AG08396 (cell line): ENCODE measurements at regions not wholly inside any gene's neighbourhood (a gene's known extent, or its start where the extent isn't known, plus 50 kb on each side); places are given as distances from the start of the nearest gene placed in this dataset.

Experiments
- DNase-seq: peaks from one replicate; pipeline ENCODE4 v3.0.0; 2012; ENCODE audit warnings: low spot score, mixed read lengths

DNA sequence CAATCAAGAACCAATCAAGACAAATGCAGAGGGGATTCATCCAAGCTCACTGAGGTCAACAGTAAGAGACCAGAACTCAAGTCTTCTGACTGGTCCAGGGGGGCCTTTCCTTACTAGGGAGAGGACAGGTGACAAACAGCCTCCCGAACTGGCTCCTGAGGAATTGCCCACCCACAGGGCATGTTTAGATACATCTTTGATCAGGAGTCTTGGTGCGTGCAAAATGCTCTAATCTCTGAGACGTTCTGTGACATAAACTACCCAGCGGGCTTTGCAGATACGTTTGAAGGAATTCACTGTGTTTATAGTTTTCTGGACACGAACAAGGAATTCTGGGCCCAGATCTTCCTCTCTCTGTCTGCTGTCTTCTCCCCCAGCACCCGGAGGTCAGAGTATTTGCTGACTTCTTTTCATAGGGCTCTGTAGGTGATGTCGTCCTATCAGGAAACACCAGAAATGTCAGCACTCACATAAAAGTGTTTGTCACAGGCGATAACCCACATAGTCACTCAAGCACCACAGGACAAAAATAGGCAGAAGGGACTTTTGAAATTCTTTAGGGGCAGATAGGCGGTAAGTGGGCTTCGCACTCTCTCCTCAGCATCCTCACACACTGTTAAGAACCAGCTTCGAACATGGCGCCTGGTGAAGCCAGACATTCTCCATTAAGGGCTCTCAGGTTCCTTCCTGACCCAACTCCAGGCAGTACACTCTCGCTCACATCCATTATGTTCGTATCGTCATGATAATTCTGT is 349.0 kb downstream of the CYRIA start:
- no peak for DNase-seq

DNA sequence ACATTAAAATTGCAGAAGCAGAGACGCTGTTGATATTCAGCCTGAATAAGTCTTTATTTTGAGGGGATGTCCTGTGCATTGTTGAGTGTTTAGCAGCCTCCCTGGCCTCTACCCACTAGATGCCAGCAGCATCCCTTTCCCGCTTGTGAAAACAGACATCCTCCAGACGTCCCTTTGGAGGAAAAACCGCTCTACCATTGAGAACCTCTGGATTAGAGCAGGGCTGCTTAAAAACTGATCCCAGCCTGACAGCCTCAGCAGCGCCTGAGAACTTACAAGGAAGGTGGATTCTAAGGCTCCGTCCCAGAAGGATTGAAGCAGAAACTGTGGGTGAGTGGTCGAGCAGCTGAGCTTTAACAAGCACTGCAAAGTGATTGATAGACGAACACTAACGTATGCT is 349.7 kb downstream of the CYRIA start:
- DNase-seq = no peak

DNA sequence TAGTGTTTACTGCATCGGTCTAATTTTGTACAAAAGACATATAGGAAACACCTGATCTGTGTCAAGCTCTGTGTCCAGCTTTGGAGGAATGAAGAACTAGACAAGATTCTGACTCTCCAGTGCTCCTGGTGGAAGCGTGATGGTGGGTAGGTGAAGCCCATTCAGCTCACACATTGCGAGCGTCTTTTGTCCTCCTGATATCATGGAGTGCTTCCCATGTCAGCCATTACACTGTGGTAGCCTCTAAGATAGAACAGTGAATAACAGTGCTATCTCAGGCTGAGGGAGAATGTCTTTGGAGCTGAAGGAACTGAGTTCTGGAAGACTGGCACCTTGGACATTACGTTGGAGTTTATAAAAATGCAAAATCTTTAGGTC is 350.2 kb downstream of the CYRIA start:
- no peak for DNase-seq

DNA sequence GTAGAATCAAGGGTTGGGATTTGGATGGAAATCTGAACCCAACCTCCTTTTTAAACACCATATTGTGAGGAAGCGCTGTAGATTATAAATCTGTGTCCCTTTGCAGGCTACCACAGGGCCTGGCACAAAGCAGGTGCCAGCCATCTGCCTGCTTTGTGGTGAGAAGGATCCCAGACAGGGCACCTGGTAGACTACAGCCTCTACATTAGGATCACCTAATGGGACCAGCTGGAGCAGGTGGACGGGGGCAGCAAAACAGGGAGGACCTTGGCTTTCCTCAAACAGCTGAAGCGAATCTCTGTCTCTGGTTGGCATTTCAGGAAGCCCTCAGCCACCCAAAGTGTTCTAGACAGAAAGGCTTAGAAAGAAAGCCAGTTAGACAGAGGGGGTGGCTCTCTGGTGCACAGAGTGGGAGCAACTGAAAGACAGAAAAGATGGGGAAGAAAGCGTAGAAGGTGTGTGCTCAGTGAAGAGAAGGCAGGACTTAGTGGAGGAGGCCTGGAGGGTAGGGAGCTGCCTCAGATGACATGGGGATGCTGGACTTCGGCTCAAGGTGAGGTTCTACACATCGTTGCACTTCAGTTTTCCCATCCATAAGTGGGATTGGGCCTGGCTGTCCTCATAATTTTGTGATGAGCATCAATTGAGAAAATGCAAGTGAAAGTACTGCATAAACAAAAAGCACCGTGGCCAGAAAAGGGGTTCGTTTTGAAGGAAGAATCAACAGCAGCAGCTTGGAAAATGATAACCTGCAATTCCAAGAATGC is 350.8 kb downstream of the CYRIA start:
- DNase-seq = no peak

DNA sequence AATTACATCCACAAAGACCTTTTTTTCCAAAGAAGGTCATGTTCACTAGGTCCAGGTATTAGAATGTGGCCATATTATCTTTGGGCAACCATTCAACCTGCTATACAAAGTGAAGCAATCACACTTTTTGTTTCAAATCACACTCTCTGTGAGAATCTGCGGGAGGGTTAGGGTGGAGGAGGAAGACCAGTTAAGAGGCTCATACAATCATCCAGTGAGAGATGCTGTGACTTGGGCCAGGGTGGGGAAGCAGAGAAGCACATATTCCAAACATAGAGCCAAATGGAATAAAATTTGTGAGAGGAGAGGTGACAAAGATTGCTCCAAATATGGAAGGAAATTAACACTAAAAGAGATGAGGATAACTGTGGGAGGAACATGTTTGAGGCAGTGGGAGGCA is 351.6 kb downstream of the CYRIA start:
- DNase-seq = no peak

DNA sequence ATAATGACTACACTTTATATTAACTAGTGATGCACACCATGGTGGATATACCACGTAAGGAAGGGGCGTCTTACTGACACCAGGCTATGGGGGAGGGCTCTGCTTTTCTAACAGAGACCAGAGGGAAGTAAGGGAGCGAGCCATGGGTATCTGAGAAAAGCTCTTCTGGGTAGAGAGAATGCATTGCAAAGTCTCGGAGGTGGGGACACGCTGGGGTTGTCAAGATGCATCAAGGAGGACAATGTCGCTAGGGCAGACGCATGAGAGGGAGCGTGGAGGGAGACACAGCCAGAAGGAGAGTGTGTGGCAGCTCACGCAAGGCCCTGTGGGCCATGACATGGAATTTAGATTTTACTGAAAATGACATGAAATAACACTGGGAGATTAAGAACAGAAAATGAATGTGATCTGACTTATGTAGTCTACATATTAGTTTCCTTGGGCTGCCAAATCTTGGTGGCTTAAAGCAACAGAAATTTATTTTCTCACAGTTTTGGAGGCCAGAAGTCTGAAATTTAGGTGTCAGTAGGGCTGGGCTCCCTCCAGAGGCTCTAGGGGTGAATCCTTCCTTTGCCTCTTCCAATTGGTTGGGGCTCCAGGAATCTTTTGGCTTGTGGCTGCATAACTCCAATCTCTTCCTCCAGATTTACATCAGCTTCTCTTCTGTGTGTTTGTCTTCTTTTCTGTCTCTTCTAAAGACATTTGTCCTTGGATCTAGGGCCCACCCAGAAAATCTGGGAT is 352.2 kb downstream of the CYRIA start:
- no peak for DNase-seq

DNA sequence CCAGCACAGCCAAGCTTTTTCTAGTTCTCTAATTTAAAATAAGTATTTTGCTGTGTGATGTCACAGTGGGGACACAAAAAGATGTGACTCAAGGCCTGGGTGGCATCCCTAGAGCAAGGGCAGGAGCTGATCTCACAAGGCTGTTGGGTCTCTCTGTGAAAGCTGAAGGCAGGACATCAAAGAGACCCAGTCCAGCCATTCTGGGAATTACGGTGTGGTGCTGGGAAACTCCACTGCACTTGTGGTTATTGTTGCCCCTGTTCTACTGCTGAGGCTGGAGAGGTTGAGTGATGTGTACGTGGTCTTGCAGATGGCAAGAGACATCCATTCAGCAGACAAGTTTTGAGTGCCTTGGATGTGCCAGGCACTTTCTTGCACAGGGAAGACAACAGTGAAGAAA is 352.9 kb downstream of the CYRIA start:
- DNase-seq = no peak

DNA sequence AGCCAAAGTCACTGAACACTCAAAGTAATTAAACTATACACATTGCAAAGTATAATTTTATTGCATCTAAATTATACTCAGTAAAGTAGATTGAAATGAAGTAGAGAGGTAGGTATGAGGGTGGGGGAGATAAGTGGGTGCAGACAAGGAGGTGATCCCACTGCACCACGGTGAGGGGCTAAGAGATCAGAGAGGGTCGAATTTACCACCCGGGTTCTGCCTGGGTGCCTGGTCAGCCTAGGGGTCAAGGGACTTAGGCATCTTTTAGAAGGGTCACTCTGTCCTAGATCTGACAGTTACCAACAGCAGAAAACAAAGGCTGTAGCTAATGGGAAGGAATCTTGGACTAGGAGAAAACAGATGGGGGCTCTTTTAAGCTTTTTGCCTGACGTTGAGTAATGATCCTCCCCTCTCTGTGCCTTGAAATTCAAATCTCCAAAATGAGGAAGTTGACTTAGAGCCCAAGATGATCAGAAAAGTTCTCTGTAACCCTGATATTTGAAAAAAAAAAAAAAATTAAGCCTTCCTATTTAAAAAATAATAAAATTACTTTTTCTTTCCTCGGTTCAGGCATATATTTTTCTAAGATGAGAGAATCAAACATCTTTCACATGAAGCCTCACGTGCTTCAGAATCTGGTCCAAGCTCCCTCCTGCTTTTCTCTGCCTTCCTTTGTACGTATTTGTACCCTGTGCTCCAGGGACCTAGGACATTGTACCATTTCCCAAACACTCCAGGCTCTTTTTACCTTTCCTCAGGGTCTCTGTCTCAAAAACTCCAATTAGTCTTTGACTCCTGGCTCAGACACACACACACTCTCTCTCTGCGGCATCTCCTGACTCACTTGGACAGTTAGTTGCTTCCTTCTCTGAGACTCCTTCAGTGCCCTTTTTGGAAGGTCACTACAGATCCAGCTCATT is 353.9 kb downstream of the CYRIA start:
- no peak for DNase-seq

DNA sequence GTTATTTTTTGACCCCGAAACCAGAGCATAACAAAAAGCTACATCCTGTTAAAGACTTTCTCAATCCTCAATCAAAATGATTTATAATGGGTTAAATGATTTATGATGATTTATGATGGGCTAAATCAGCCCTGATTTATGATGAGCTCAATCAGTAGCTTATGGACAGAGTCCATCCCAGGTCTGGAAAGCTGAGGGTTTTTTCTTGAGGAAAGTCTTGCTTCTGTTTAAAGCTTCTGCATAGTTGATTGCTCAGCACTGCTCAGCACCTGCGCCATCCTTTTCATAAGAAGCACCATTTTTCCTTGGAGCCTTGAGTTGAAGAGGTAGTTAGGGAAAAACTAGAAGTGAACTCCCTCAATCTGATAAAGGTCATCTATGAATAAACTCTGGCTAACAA is 356.8 kb downstream of the CYRIA start:
- DNase-seq = no peak

DNA sequence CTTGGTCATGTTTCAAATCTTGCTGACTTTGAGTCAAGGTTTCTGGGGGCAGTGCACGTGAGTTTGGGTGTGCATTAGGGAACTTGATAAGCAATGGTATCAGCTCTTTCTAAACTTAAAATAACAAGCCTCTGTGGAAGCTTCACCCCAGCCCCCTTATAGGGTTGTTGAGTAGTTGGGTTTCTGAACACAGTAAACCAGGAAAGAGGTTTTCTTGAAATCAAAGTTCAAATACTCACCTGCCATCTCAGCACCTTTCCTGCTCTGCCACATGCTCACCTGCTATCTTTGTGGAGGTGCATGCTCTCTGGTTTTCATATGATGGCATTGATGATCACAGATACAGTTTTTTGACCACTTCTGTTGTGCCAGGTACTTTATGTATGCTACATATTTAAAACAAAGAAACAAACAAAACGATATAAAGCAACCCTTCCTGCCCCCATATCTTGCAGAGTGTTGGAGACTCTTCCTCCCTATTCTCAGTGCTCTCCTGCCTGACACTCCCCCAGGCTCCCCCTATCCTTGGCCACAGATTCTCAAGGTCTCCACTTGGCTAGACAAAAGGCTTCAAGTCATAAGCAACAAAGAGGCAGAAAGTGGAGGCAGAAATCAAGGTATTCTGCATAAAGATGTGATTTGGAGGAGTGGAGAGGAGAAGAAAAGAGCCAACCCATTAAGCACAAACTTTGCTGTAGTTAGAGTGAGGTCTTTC is 360.6 kb downstream of the CYRIA start:
- DNase-seq = no peak

DNA sequence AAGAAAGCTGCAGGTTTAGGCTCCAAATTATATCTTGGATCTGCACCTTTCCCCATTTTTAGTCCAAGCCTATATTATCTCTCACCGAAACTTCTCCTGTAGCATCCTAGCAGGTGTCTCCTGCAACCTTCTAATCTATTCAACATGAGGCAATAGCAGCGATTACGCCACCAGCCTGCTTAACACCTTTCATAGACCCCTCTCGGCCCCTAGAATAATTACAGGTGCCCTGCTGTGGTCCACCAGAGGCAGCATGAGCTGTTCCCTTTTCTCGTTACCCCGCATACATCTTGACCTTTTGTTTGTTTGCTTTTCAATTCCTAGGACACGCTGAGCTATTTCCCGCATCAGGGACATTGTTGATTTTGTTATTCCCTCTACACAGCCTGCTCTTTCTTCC is 361.9 kb downstream of the CYRIA start:
- no peak for DNase-seq

DNA sequence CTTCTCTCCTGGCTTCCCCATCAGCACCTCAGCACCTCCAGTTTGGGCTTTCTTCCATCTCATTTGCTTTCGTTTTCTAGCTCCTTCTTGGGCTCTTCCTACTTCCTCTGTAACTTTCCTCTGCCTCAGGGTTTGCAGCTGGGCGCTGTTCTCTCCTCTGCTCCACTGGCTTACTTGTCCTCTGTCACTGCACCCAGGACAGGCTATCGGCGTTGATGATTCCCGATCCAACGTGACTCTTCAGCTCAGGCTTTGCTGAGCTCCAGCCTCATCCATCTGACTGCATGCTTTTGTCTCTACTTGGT is 362.4 kb downstream of the CYRIA start:
- no peak for DNase-seq

DNA sequence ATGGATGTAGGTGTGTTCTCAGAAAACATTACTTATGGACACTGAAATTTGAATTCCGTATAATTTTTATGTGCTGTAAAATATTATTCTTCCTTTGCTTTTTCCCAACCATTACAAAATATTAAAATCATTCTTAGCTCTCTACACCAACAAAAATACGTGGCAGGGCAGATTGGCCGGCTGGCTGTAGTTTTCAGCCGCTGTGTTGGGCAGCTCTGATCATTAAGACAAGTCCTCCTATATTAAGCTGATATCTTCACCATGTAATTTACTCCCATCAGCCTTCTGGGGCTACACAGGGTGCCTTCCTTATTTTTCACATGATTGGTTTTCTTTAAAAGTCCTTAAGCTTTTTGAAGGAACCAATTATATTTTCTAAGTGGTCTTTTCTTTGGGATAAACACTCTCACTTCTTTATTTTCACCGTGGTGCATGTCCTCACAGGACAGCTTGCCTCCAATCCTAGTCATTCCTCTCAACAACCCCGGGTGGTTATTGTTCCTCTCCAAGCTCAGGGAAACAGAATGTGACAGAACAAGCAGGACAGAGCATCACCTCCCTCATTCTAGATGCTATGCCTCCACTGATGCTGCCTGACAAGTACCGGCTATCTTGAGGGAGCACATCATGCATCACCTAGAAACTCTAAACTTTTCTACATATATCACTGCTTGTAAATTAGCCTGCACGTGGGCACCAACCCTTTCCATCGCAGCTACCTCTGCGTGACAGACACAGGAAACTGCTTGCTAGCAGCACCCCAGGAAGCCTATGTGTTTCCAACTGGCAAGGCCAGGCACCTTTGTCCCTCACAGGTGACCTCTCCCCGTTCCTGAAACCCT is 362.3 kb downstream of the MYCN start:
- DNase-seq = no peak

DNA sequence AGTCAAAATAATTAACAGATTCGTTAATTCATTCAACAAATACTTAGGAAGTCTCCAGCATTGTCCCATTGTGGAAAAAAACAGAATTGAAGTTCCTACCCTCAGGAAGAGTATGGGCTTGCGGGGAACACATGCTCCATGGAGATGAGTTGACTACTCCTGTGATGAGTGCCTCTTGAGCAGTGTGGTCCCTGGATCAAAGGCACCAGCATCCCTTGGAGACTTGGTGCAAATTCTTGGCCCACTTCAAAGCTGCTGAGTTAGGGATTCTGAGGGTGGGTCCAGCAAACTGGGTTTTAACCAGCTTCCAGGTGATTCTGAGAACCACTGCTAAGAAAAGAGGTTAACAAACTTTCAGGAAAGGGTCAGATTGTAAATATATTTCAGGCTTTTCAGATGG is 361.6 kb downstream of the MYCN start:
- DNase-seq = no peak

DNA sequence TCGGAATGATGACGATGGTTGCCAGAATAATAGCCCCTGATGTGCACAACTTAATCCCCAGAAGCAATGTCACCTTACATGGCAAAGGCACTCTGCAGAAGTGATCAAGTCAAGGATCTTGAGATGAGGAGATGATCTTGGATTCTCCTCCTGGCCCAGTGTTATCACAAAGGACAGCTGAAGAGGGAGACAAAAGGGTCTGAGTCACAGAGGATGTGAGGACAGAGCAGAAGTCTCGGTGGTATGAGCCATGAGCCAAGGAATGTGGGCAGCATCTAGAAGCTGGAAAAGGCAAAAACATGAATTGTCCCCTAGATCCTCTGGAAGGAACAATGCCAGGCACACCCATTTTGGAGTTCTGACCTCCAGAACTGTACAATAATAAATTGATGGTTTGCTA is 358.5 kb downstream of the MYCN start:
- no peak for DNase-seq

DNA sequence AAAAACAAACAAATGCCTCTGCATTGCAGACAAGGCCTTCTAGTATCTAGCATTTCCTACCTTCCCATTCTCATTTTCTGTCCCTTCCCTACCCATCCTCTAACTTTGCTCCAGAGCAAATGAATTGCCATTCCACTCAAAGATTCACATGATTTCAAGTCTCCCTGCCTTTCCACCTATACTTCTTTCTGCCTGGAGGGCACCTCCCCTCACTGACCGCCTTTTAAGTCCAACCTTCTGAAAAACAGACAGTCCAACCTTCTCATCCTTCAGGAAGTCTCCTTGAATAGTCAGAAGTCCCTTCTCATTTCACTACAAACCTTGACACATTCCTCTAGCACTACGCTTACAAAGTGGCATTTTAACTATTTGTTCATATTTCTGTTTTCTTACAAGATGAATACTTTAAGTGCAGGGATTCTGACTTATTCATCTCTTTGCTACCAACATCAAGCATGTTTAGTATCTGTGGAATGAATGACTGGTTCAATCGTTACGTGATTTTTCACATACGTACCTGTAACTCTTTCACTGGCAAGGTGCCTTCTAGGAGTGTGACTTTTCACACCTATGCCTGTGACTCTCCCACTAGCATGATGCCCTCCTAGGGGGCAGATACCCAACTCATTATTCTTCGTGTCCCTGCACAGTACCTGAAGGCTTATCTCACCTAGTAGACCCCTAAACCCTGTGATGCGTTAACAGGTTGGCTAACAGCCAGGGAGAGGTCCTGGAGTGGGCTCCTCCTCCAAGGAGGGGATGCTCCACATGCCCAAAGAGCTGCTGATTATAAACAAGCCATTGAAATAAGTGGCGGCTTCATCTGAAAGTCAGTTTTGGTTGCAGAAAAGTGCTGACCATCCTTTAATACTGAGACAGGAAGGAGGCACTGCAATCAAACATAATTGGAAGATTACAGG is 356.2 kb downstream of the MYCN start:
- no peak for DNase-seq

DNA sequence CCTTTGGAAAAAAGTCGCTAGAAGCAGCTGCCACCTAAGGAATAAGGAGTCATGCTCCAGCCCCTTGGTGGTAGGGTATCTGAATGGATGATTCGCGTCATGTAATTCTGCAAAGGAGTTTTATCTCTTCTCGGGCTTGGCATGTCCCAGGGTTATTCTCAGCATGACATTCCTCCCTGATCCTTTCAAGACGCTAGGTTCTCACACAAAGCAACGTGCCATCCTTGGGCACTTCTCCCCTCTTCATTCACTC is 355.6 kb downstream of the MYCN start:
- DNase-seq = no peak

DNA sequence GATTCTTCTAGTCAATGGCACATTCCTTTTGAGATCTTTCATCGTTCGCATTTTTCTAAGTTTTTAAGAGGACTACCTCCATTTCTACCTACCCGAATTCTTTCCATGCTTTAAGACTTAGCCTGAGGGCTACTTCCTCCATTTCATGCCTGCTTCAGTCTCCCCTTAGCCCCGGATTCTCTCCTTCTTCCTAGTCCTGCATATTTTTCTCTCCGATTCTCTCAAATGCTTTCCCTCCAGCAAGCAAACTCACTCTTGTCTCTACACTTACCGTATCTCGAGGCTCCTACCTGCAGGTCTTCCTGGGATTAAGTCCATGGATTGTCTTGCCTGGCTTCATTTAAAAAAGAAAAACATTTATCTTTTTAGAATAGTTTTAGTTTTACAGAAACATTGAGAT is 354.4 kb downstream of the MYCN start:
- no peak for DNase-seq

DNA sequence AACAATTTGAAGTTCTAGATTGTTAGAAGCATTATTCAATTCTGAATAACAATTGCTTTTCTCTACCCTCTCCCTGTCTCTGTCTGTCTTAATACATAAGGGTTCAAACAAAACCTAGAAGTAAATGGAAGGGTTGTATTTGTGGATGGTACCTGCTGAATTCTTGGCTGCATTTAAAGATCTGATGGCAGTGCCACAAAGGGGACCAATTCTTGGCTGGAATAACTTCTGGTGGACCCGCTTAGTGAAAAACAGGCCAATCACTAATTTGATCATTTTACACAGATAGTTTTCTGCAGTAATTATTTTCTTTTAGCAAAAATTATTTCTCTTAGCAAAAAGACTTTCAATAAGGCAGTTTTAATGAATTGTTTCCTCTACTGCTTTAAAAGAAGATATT is 353.5 kb downstream of the MYCN start:
- no peak for DNase-seq

DNA sequence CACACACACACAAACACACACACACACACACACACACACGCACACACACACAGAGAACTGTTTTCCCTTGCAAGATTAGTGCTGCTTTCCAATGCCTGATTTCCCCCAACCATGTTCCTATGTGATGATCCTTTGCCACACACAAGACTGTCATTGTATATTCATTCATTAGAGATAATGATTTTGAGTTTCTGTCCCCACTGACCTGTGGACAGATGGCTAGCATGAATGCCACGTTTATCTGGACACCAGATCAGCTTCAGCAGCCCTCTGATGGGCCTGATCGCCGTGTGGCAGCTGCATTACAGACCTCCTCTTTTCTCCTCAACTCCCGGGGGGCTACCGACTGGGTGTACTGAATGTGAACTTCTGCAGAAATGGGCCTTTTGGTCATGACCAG is 353.0 kb downstream of the MYCN start:
- no peak for DNase-seq
